AG09309 (cell line): ENCODE measurements at regions not wholly inside any gene's neighbourhood (a gene's known extent, or its start where the extent isn't known, plus 50 kb on each side); places are given as distances from the start of the nearest gene placed in this dataset.

Source experiments
- DNase-seq: peaks from one replicate; pipeline ENCODE4 v3.0.0-alpha.2; 2010; ENCODE audit warnings: low read depth
- H3K4me3 ChIP-seq: 2 replicates; pipeline ENCODE4 v1.5.1; 2011; ENCODE audit warnings: mild to moderate bottlenecking, low read depth, low read length, moderate library complexity; ENCODE audit not compliant: control insufficient read depth
- TF ChIP-seq, protein P1 (sequence below): IDR thresholded peaks from 2 replicates; pipeline ENCODE4 v1.5.1; 2011; ENCODE audit warnings: mild to moderate bottlenecking, low read depth, low read length, inconsistent platforms; ENCODE audit not compliant: insufficient read depth, control insufficient read depth; ENCODE audit errors: missing control alignments

DNA sequence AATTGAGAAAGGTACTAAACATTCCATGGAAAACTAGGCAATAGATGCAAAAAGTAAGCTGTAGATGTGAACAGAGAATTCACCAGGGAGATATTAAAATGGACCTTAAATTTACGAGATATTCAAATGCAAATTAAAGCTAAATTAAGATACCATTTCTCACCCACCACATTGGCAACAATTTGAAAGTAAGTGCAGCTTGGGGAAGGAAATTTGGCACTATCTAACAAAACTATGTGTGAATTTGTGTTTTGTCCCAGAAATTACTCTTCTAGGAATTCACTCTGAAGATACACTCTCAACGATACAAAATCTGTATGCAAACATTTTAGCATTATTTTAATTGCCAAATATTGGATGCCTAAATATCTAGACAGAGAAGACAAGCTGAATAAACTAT is 178.2 kb upstream of the SORCS1 start:
- TF ChIP-seq, protein P1, sequence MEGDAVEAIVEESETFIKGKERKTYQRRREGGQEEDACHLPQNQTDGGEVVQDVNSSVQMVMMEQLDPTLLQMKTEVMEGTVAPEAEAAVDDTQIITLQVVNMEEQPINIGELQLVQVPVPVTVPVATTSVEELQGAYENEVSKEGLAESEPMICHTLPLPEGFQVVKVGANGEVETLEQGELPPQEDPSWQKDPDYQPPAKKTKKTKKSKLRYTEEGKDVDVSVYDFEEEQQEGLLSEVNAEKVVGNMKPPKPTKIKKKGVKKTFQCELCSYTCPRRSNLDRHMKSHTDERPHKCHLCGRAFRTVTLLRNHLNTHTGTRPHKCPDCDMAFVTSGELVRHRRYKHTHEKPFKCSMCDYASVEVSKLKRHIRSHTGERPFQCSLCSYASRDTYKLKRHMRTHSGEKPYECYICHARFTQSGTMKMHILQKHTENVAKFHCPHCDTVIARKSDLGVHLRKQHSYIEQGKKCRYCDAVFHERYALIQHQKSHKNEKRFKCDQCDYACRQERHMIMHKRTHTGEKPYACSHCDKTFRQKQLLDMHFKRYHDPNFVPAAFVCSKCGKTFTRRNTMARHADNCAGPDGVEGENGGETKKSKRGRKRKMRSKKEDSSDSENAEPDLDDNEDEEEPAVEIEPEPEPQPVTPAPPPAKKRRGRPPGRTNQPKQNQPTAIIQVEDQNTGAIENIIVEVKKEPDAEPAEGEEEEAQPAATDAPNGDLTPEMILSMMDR = no peak
- no peak for DNase-seq
- no peak overlapping the region for H3K4me3 ChIP-seq

DNA sequence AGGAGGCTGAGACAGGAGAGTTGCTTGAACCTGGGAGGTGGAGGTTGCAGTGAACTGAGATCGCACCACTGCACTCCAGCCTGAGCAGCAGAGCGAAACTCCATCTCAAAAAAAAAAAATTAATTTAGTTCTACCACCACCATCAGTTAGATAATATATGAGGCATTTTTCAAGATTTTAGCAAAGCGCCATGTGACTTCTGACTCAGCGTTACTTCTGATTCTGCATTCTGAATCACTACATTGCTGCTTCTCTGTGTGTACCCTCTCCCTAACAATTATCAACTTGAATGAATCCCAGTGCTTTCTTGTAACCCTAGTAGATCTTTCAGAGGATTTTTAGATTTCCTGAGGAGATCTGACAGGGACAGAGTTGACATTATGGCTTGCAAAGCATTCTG is 176.8 kb upstream of the SORCS1 start:
- TF ChIP-seq, protein P1 = no peak
- H3K4me3 ChIP-seq = no peak overlapping the region
- no peak for DNase-seq

DNA sequence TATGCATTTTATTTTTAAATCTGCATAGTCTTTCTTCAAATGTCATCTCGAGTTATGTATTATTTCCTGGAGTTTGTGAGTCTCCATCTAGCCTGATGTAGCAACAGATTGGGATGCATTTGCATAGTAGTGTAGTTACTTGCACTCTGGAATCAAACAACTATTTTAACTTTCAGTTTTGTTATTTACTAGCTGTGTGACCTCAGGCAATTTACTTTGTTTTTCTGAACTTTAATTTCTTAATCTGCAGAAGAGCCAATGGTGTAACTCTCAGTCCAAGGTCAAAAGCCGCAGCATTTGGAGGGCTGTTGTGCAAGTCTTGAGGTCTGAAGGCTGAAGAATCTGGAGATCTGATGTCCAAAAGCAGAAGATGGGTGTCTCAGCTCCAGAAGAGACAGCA is 175.8 kb upstream of the SORCS1 start:
- TF ChIP-seq, protein P1 = no peak
- DNase-seq = no peak
- no peak overlapping the region for H3K4me3 ChIP-seq

DNA sequence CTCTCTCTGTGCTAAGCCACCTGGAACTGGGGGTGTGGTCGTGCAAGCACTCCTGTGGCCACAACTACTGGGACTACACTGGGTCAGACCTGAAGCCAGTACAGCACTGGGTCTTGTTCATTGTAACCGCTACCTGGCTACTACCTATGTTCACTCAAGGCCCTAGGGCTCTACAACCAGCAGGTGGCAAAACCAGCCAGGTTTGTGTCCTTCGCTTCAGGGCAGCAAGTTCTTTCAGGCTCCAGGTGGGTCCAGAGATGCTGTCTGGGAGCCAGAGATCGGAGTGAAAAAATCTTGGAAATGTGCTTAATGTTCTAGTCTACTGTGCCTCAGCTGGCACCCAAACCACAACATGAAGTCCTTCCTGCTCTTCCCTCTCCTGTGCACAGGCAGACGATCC is 171.6 kb upstream of the SORCS1 start:
- no peak for DNase-seq
- no peak overlapping the region for H3K4me3 ChIP-seq
- TF ChIP-seq, protein P1 = no peak

DNA sequence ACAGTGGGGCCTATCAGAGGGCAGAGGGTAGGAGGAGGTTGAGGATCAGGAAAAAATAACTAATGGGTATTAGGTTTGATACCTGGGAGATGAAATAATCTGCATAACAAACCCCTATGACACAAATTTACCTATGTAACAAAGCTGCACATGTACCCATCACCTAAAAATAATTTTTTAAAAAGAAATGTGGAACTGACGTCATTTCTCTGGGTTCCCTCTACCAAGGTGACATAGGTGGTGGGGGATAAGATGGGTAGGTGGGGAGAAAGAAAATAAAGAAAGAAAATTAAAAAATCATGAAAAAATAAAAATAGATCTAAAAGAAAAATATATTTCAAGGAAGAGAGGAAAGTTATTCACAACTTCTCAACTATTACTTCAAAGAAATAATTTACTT is 153.1 kb upstream of the SORCS1 start:
- no peak overlapping the region for H3K4me3 ChIP-seq
- TF ChIP-seq, protein P1 = no peak
- no peak for DNase-seq

DNA sequence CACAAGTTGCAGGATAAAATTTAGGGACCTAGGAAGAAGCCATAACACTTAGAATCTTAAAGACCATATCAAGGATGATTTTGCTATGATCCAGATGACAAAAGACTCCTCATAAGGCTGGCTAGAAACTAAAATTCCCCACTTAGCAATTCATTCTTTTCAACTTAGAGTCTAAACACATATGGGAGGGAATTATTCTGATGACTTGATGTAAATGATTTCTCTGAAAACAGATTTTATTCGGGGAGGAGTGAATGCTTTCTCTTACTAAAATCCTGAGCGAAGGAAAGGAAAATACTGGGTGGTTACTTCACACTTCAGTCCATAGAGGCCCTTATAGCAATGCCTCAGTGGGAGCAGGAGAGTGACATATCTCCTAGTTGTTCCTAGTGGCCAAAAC is 138.7 kb upstream of the SORCS1 start:
- TF ChIP-seq, protein P1 = no peak
- no peak for DNase-seq
- H3K4me3 ChIP-seq = no peak overlapping the region

DNA sequence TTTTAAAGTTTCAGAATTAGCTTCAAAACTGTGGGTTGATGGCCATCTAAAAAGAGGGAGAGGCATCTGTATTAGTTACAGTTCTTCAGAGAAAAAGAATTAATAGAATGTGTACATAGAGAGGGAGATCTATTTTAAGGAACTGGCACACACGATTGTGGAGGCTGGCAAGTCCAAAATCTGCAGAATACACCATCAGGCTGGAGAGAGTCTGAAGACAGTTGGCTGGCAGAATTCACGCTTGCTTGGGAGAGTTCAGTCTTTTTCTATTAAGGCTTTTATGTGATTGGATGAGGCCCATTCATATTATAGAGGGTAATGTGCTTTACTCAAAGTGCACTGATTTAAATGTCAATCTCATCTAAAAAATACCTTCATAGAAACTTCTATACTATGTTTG is 135.1 kb upstream of the SORCS1 start:
- no peak for DNase-seq
- TF ChIP-seq, protein P1 = no peak

More for the DNA sequence above, 135.1 kb upstream of the SORCS1 start:
- no peak overlapping the region for H3K4me3 ChIP-seq
